SK-N-SH (cell line): ENCODE measurements at regions not wholly inside any gene's neighbourhood (a gene's known extent, or its start where the extent isn't known, plus 50 kb on each side); places are given as distances from the start of the nearest gene placed in this dataset.

Experiments
- CTCF ChIA-PET: fragments of 300-600, 350-600 bp; formaldehyde crosslinking; extraction: SDS; loops from one replicate; lab custom pipeline; 2021; lab: Yijun Ruan, JAX
- POLR2A ChIA-PET: fragments of 350-600 bp; sonication (Branson Sonifier 250); formaldehyde crosslinking; extraction: SDS; loops from one replicate; lab custom pipeline; 2020; ENCODE audit warnings: antibody characterized with exemption, inconsistent platforms; lab: Yijun Ruan, JAX
- DNase-seq: peaks from one replicate; pipeline ENCODE4 v3.0.0; 2012
- H2AFZ ChIP-seq: fragments of 200-600 bp; sonication (generic); 2 replicates; pipeline ENCODE4 v1.8.1; 2016; ENCODE audit warnings: antibody characterized with exemption, mild to moderate bottlenecking, low read depth
- H3F3A ChIP-seq: fragments of 200-600 bp; sonication (generic); replicated peaks from 2 replicates; pipeline ENCODE3; 2016; ENCODE audit warnings: antibody characterized with exemption, mild to moderate bottlenecking; ENCODE audit not compliant: insufficient read depth
- H3K27ac ChIP-seq, 2 experiments: fragments of 200-500 bp in 1 of 2; fragments of 200-600 bp in 1 of 2; sonication (Bioruptor generic) in 1 of 2; sonication (generic), shearing (Covaris generic) in 1 of 2; 2 replicates each; pipeline versions ENCODE4 v1.5.1 to v1.6.1; 2014 to 2016; ENCODE audit warnings: low read depth in 2 of 2, inconsistent platforms in 1 of 2, low read length in 1 of 2, mild to moderate bottlenecking in 1 of 2, mixed read lengths in 1 of 2
- H3K27me3 ChIP-seq: fragments of 200-600 bp; sonication (generic), shearing (Covaris generic); 2 replicates; pipeline ENCODE4 v1.6.1; 2016; ENCODE audit warnings: mixed run types; ENCODE audit not compliant: insufficient read depth
- H3K36me3 ChIP-seq, 2 experiments: fragments of 200-500 bp in 1 of 2; fragments of 200-600 bp in 1 of 2; sonication (Bioruptor generic) in 1 of 2; sonication (generic) in 1 of 2; replicated peaks in 1 of 2; 2 replicates each; pipeline versions ENCODE3 to v1.5.1; 2014 to 2016; ENCODE audit warnings: low read length in 1 of 2, mild to moderate bottlenecking in 1 of 2; ENCODE audit not compliant: insufficient read depth in 2 of 2, control insufficient read depth in 1 of 2
- H3K4me1 ChIP-seq, 2 experiments: fragments of 200-500 bp in 1 of 2; fragments of 200-600 bp in 1 of 2; sonication (Bioruptor generic) in 1 of 2; sonication (generic), shearing (Covaris generic) in 1 of 2; 2 replicates each; pipeline versions ENCODE4 v1.5.1 to v1.6.1; 2014 to 2016; ENCODE audit warnings: low read depth in 1 of 2, low read length in 1 of 2, mixed run types in 1 of 2; ENCODE audit not compliant: insufficient read depth in 2 of 2, control insufficient read depth in 1 of 2
- H3K4me2 ChIP-seq: fragments of 200-600 bp; sonication (generic), shearing (Covaris generic); 2 replicates; pipeline ENCODE4 v1.6.1; 2017; ENCODE audit warnings: mixed run types
- H3K4me3 ChIP-seq, 2 experiments: fragments of 200-500 bp in 1 of 2; fragments of 200-600 bp in 1 of 2; sonication (Bioruptor generic) in 1 of 2; sonication (generic), shearing (Covaris generic) in 1 of 2; 2 replicates each; pipeline versions ENCODE4 v1.5.1 to v1.8.1; 2014 to 2016; ENCODE audit warnings: low read depth in 2 of 2, inconsistent platforms in 1 of 2, low read length in 1 of 2, mild to moderate bottlenecking in 1 of 2, mixed read lengths in 1 of 2, moderate library complexity in 1 of 2
- H3K79me2 ChIP-seq: fragments of 200-600 bp; sonication (generic); 2 replicates; pipeline ENCODE4 v1.8.1; 2017; ENCODE audit warnings: mild to moderate bottlenecking; ENCODE audit not compliant: insufficient read depth
- H3K9ac ChIP-seq: fragments of 200-600 bp; sonication (generic); 2 replicates; pipeline ENCODE4 v1.6.1; 2017; ENCODE audit warnings: mixed run types
- H3K9me2 ChIP-seq: fragments of 200-600 bp; sonication (generic); 2 replicates; pipeline ENCODE4 v1.6.1; 2017; ENCODE audit warnings: mixed run types
- H3K9me3 ChIP-seq: fragments of 200-600 bp; sonication (generic); 2 replicates; pipeline ENCODE4 v1.6.1; 2017; ENCODE audit warnings: mixed run types, mild to moderate bottlenecking, moderate library complexity
- H4K20me1 ChIP-seq: fragments of 200-600 bp; sonication (generic); 2 replicates; pipeline ENCODE4 v1.6.1; 2017; ENCODE audit warnings: mild to moderate bottlenecking, mixed run types; ENCODE audit not compliant: insufficient read depth
- EP300 ChIP-seq, 2 experiments: IDR thresholded peaks; 2 replicates each; pipeline versions ENCODE4 v1.4.0 to v1.6.1; 2012; ENCODE audit warnings: borderline replicate concordance in 1 of 2, low read depth in 1 of 2, low read length in 1 of 2
- FOSL2 ChIP-seq: IDR thresholded peaks from 2 replicates; pipeline ENCODE4 v1.4.0; 2012; ENCODE audit warnings: low read depth, mild to moderate bottlenecking, moderate library complexity, borderline replicate concordance
- FOXJ3 ChIP-seq: sonication (generic); formaldehyde crosslinking; IDR thresholded peaks from 2 replicates; pipeline ENCODE4 v1.5.1; 2020; ENCODE audit warnings: mild to moderate bottlenecking, missing genetic modification reagents
- GABPA ChIP-seq: IDR thresholded peaks from 2 replicates; pipeline ENCODE4 v1.4.0; 2012; ENCODE audit warnings: low read depth, mild to moderate bottlenecking
- GATA2 ChIP-seq: sonication (generic); formaldehyde crosslinking; IDR thresholded peaks from 2 replicates; pipeline ENCODE4 v1.5.0; 2020; ENCODE audit warnings: mild to moderate bottlenecking, missing genetic modification reagents
- POLR2AphosphoS5 ChIP-seq: IDR thresholded peaks from 2 replicates; pipeline ENCODE4 v1.6.1; 2012; ENCODE audit warnings: low read depth, low read length
- RXRA ChIP-seq: IDR thresholded peaks from 2 replicates; pipeline ENCODE4 v1.4.0; 2012; ENCODE audit warnings: low read depth, mild to moderate bottlenecking, borderline replicate concordance
- TCF12 ChIP-seq: IDR thresholded peaks from 2 replicates; pipeline ENCODE4 v1.4.0; 2012
- TEAD4 ChIP-seq: IDR thresholded peaks from 2 replicates; pipeline ENCODE4 v1.4.0; 2012; ENCODE audit warnings: mild to moderate bottlenecking, borderline replicate concordance; ENCODE audit not compliant: insufficient read depth
- whole genome bisulfite sequencing: methylation state at CpG from one replicate; pipeline ENCODE4 v1.1.6; 2017; ENCODE audit warnings: low lambda C conversion rate; 5-methylcytosine and 5-hydroxymethylcytosine counted together
- TF ChIP-seq, protein P1 (sequence below): fragments of 150-350 bp; IDR thresholded peaks from 2 replicates; pipeline ENCODE4 v1.6.1; 2017; ENCODE audit warnings: antibody characterized with exemption, low read length, low read depth, borderline replicate concordance
- TF ChIP-seq, protein P2 (sequence below): IDR thresholded peaks from 2 replicates; pipeline ENCODE4 v1.4.0; 2012; ENCODE audit warnings: low read depth

DNA sequence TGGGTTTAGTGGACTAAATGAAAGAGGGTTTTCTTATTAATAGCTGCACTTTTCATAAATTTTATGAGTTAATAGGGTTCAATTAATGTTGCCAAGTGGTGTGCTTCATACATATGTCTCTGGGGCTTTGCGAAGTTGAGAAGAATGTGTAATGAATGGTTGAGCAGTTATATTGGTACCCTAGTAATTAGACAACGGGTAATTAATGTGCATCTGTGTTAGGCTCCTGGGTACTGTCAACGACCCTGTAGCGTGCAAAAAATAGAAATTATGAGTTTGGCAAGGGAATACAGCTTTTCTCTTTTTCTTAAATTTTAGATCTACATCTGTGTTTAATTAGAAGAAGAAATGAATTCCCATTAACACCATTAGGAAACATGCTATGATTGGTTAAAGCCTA is 1027.7 kb downstream of the ARAP2 start:
- WGBS, result 18% methylated on average over 4 of the region's 4 CpGs
- H3K9me2 ChIP-seq, result no peaks in the 10 kb centered on the region
- H2AFZ ChIP-seq, result no peak overlapping the region
- H3K27ac ChIP-seq, result no peak overlapping the region
- H3K4me2 ChIP-seq, result no peak overlapping the region
- no peaks in the 10 kb centered on the region for H3K36me3 ChIP-seq
- H3K9ac ChIP-seq, result no peak overlapping the region
- TF ChIP-seq FOXJ3 (no peak), TEAD4 (no peak), RXRA (no peak), GATA2 (CRISPR knock-in tag) (no peak), FOSL2 (no peak), GABPA (no peak), POLR2AphosphoS5 (no peak)
- TF ChIP-seq, protein P1, sequence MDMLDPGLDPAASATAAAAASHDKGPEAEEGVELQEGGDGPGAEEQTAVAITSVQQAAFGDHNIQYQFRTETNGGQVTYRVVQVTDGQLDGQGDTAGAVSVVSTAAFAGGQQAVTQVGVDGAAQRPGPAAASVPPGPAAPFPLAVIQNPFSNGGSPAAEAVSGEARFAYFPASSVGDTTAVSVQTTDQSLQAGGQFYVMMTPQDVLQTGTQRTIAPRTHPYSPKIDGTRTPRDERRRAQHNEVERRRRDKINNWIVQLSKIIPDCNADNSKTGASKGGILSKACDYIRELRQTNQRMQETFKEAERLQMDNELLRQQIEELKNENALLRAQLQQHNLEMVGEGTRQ, result no peak
- TF ChIP-seq, protein P2, sequence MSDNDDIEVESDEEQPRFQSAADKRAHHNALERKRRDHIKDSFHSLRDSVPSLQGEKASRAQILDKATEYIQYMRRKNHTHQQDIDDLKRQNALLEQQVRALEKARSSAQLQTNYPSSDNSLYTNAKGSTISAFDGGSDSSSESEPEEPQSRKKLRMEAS, result no peak
- TF ChIP-seq, all 33 proteins: peak for 0
- Histone ChIP-seq H3K4me1 (no peaks in the 10 kb centered on the region), H3K27me3 (no peaks in the 10 kb centered on the region), H3K4me3 (no peak overlapping the region), H3K79me2 (no peaks in the 10 kb centered on the region), H3K9me3 (no peaks in the 10 kb centered on the region), H4K20me1 (no peaks in the 10 kb centered on the region), H3F3A (no peaks in the 10 kb centered on the region)
- POLR2A ChIA-PET, result no interaction called here
- no peak for DNase-seq
- CTCF ChIA-PET, result no interaction called here

DNA sequence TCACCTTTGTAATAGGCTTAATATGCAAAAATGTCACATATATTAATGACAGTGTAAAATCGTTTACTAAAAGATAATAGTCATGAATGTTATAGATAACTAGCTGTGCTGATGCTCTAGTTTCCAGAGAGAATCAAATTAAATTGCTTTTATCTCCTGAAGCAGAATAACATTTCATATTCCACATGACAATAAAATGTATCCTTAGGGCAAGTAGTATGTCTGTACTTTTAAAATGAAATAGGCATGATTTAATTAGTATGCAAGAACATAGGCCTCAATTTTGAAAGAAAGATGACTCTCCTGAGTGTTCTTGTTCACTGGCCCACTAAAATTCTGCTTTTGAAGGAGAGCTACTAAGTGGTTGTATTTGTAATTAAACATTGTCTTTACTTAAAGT is 1027.0 kb downstream of the ARAP2 start:
- Histone ChIP-seq H3K27ac (no peak overlapping the region), H3K9me3 (no peaks in the 10 kb centered on the region), H3F3A (no peaks in the 10 kb centered on the region)
- TF ChIP-seq RXRA (no peak), EP300 (IDR thresholded peaks at IDR 0.05; ENCODE audit: borderline replicate concordance in 1 of 2, low read depth in 1 of 2, low read length in 1 of 2) (no peak), GATA2 (CRISPR knock-in tag) (peak; percentile 54; the same call in 1 of the 2 replicates), TCF12 (no peak), TEAD4 (no peak), FOXJ3 (no peak)
- TF ChIP-seq, protein P1, result no peak
- TF ChIP-seq, all 33 proteins: peak for 1
- H3K27me3 ChIP-seq, result no peaks in the 10 kb centered on the region
- no peaks in the 10 kb centered on the region for H4K20me1 ChIP-seq
- H3K4me1 ChIP-seq, result no peaks in the 10 kb centered on the region
- no peak overlapping the region for H3K9ac ChIP-seq
- ChIA-PET CTCF (no interaction called here), POLR2A (no interaction called here)
- no peak overlapping the region for H2AFZ ChIP-seq
- no peaks in the 10 kb centered on the region for H3K9me2 ChIP-seq
- H3K36me3 ChIP-seq, result no peaks in the 10 kb centered on the region
- DNase-seq, result peak; percentile 1
- 0% methylated on average over 1 of the region's 1 CpG for WGBS
- H3K4me3 ChIP-seq, result no peak overlapping the region
- no peak overlapping the region for H3K4me2 ChIP-seq
- H3K79me2 ChIP-seq, result no peaks in the 10 kb centered on the region
